WI38 (cell line): ENCODE measurements at regions not wholly inside any gene's neighbourhood (a gene's known extent, or its start where the extent isn't known, plus 50 kb on each side); places are given as distances from the start of the nearest gene placed in this dataset.
A peak's percentile ranks its signal among the peaks of the same experiment; 100 is the strongest.
"Not testable (repeated sequence)": the region's sequence is repeated elsewhere in the genome, so short reads cannot be mapped to it uniquely, and the experiment has no call there.

ENCODE experiments used
- H3K4me3 ChIP-seq: 2 replicates; pipeline ENCODE4 v1.5.1; 2011; ENCODE audit warnings: low read depth, mild to moderate bottlenecking, control low read depth, low read length
- TF ChIP-seq, protein P1 (sequence below): IDR thresholded peaks from 2 replicates; pipeline ENCODE4 v1.5.1; 2012; ENCODE audit warnings: low read depth, mild to moderate bottlenecking, control low read depth, low read length

DNA sequence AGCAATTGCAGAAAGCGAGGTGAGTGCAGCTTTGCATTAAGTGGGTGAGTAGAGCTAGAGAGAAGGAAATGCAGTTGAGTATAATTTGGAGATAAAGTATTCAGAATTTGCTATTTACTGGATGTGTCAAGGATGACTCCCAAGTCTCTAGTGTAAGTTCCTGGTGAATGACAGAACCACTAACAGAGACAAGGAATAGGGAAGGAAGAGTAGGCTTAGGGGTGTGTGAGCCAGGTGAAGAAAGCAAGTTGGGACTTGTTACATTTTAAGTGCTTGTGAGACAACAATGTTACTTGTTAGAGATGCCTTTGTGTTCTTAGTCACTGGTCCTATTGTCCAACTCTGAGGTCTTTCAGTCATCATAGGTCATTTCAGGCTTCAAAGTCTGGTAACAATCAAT, 70.8 kb downstream of the TBC1D26 start:
- not testable (repeated sequence) for H3K4me3 ChIP-seq

DNA sequence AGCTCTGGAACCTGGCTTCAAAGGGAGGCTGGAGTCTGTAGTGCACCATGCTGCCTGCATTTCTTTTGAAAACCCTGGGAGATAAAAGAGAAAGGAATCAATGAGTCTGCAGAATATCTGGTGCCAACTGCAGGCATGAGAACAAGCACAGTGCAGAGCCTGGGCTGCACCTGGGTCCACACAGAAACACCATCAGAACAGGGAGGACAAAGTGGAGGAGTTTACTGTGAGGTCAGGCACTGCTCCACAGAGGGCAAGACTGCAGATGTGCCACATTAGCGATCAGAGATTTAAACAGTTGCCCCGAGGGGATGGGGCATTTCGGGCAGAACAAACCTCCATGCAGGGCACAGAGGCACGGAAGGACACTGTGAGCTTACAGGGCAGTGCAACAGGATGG, 74.7 kb downstream of the TBC1D26 start:
- not testable (repeated sequence) for H3K4me3 ChIP-seq

DNA sequence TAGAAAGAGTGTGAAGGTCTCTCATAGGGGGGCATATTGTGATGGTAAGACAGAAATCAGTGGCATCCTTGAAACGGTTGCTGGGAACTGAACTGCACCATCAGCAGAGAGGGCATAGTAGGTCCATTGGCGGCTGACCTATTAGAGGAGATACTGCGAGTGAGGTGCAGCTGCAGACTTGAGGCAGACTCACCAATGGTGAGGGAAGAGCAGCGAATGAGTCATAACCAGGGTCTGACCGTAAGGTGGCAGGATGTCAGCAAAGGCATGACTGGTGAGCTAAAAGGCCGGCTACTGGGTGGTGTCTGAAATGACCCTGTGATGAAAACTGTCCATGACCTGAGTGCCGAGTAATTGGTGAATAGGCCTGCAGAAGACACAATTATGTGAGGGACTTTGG, 81.3 kb downstream of the TBC1D26 start:
- not testable (repeated sequence) for H3K4me3 ChIP-seq

DNA sequence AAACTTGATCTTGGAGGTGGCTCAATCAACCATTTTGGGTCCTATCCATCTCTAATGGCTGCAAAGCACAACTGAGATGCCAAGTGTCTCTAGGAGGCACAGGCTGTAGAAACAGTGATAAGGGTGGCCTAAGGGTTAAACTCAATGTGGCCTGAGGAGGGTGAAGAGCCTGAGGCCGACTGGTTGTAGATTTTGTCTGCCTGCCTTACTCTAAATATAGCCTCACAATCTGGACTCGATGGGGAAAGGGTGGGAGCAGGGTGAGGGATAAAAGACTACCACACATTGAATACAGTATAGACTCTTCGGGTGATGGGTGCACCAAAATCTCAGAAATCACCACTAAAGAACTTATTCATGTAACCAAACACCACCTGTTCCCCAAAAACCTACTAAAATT, 81.9 kb downstream of the TBC1D26 start:
- H3K4me3 ChIP-seq: not testable (repeated sequence)

DNA sequence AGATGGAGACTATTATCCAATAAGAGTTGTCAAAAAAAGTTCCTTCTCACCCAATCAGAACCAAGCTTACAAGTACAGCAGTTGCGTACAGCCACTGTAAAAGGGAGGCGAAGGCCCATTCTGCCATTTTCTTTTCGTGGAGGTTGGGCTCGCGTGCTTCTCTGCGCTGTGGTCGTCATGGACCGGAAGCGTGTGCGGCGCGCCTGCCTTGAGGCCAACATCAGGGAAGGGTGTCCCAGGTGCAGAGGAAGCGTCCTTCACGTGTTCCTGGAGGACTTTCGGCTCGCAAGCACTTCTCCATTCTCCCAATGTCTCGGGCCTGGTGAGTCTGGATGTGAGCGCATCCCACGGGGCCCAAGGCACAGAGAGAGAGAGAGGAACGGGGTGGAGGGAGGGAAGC, 85.8 kb downstream of the TBC1D26 start:
- H3K4me3 ChIP-seq: not testable (repeated sequence)

DNA sequence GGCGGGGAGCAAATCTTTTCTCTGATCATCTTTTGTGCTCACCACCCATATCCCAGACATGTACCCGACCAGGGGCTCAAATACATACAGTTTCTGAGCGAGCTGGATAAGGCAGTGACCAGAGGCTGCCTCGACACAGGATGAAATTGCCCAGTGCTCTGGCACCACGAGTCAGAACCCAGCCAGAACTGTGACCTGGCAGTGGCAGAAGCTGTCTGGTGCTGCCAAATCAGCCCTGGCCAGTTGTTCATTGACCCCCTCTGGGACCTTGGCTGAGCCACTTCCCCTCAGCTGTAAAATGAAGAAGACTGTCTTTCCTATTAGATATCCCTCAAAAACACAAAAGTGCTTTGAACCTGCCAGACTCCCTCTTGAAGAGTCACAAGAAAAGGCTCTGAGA, 90.2 kb downstream of the TBC1D26 start:
- H3K4me3 ChIP-seq: not testable (repeated sequence)

DNA sequence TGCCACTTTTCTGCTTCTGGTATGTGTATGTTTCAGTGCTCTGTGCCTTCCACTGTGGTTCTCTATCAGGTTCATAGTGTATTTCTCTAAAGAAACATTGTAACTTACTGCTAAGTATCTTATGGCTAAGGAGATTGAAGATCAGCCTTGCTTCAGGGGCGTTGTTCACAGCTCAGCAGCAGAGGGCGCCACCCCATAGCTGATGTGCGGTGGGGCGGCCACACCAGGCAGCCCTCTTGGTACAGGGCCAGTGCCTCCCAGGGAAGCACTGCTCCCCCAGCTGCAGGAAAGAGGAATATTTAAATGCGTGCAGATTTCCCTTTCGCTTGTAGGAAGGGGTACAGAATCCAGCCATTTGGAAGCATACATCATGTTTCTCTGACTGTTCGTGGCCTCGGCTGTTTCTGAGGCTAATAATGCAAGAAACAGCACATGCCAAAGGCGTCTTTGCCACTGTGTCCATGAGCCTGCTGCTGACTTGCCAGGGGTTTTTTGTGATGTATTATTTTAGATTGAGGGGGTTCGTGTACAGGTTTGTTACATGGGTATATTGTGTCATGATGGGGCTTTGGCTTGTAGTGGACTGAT, 96.7 kb downstream of the TBC1D26 start:
- not testable (repeated sequence) for H3K4me3 ChIP-seq
- TF ChIP-seq, protein P1, sequence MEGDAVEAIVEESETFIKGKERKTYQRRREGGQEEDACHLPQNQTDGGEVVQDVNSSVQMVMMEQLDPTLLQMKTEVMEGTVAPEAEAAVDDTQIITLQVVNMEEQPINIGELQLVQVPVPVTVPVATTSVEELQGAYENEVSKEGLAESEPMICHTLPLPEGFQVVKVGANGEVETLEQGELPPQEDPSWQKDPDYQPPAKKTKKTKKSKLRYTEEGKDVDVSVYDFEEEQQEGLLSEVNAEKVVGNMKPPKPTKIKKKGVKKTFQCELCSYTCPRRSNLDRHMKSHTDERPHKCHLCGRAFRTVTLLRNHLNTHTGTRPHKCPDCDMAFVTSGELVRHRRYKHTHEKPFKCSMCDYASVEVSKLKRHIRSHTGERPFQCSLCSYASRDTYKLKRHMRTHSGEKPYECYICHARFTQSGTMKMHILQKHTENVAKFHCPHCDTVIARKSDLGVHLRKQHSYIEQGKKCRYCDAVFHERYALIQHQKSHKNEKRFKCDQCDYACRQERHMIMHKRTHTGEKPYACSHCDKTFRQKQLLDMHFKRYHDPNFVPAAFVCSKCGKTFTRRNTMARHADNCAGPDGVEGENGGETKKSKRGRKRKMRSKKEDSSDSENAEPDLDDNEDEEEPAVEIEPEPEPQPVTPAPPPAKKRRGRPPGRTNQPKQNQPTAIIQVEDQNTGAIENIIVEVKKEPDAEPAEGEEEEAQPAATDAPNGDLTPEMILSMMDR: peak; percentile 54

DNA sequence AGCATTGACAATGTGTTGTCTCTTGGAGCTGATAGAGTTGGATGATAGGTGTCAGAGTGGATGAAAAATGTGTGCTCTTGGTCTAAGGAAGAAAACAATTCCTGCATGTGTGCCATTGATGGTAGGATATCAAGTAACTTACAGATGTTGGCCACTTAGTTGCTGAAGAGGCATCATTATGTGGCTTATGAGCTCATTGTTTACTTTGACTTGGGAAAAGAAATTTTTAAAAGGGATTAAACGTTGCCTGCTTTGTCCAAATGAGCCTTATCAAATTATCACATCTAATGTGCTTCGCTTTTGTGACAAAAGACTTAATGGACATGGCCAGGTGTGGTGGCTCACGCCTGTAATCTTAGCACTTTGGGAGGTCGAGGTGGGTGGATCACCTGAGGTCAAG, 98.1 kb downstream of the TBC1D26 start:
- not testable (repeated sequence) for H3K4me3 ChIP-seq

DNA sequence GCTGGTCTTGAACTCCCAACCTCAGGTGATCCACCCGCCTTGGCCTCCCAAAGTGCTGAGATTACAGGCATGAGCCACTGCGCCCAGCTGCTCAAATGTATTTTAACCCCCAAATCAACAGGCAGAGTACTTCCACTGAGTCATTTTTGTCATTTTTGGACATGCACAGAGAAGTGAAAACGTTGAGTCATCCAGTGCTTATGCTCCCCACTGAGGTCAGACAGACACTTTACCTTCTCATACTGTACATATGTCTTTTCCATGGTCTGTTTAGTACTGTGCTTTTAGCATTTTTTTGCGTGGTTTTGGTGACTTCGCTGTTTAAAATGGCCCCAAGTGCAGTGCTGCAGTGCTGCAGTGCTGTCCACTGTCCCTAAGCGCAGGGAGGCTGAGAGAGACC, 99.1 kb downstream of the TBC1D26 start:
- not testable (repeated sequence) for H3K4me3 ChIP-seq

DNA sequence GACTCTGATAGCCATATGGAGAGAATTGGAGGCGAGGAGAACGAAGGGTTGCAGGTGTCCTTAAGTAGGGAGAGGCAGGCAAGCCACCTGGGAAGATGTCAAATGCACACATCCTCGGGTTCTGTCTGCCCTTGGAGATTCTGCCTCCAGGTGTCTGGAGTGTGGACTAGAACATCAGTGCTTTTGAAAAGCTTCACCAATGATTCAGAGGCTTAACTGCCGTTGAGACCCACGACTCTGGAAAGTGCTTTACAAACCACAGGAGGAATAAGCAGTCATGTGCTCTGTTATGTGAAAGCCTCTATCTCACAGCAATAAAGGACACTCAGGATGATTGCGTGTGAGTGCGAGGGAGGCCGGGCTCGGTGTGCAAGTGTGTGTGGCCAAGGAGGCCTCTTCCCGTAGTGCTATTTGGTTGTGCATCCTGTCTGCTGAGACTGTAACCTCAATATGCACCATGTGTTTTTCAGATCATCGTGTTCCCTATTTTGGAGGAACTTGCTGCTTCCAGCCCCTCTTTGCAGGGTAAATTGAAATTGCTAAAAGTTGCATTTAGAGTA, 100.9 kb downstream of the TBC1D26 start:
- H3K4me3 ChIP-seq: not testable (repeated sequence)

DNA sequence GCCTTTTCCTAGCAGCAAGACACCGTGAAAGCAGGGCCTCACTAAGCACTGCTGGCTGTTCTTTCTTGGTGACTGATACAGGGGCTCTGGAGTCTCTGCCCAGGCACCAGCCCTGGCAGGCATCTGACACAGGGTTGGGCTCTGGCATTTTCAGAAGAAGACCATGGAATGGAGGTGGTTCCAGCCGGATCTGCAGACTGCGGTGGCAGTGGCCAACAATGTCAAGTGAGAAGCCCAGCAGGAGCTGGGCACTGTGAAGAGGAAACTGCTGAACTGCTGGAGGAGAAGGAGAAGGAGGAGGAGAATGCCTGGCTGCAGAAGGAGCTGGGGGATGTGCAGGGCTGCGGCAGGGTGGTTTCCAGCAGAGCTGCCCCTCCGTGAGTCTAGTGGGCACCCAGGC, 101.8 kb downstream of the TBC1D26 start:
- not testable (repeated sequence) for H3K4me3 ChIP-seq

DNA sequence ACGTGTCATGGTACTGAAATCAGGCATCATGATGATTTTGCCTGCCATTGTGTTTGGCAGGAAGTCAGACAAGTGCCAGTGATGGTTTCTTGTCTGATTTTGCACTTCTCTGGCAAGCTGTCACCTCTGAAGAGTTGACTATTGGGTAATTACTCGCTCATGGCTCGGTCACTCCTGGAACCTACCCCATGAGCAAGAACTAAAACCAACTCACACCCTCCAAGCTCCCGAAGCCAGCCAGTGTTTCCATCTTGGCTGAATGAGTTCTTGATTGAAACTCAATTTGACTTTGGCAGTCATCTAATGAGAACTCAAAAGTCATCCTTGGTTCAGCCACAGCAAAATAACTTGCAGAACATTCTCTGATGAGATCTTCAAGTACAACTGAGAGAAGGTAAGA, 103.4 kb downstream of the TBC1D26 start:
- not testable (repeated sequence) for H3K4me3 ChIP-seq

DNA sequence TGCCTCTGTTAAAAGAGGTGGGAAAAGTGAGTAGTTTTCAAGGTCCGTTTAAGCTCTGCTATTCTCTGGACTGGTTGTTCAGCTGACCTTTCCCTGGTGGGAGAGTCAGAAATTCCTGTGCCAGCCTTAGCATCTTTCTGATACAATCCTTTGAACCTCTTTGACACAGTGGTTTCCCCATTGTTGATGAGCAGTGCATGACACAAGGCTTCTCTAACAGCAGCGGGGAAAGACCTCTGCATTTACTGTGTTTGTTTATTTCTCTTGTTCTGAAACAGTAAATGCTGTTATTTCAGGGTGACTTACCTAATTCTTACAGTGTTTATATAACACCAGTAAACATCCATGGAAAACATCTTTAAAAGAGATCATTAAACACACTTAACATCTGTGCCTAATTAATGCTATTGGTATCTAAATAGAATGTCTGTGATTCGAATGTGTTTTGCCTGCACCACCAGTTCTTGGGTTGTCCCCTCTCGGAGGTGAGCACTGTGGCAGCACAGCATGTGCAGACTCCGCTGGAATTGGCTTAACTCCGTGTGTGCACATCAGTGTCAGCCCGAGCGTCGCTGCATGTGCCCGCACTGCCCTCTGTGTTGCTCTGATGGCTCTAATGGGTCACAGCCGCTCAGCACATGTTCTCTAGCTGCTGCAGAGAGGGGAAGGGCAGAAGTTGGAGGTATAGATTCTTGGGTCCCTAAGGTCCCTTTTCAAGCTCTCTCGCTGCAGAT, 104.3 kb downstream of the TBC1D26 start:
- H3K4me3 ChIP-seq: not testable (repeated sequence)

DNA sequence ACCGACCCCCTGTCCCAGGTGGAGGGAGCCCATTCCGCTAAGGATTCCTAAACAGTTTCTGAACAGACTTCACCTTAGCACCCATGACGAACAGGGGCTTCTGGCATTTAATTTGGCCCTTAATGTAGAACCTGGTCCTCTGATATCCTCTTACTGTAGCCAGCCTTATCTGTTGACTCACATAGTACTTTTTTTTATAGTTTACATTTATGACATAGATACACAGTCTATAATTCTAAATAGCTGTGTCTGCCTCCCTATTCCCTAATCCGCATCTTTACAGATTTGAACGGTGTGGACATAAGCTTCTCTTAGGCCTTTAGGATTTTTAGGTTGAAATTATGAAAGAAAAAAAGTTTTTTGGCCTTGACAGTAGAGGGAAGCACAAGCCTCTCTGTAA, 104.9 kb downstream of the TBC1D26 start:
- not testable (repeated sequence) for H3K4me3 ChIP-seq

DNA sequence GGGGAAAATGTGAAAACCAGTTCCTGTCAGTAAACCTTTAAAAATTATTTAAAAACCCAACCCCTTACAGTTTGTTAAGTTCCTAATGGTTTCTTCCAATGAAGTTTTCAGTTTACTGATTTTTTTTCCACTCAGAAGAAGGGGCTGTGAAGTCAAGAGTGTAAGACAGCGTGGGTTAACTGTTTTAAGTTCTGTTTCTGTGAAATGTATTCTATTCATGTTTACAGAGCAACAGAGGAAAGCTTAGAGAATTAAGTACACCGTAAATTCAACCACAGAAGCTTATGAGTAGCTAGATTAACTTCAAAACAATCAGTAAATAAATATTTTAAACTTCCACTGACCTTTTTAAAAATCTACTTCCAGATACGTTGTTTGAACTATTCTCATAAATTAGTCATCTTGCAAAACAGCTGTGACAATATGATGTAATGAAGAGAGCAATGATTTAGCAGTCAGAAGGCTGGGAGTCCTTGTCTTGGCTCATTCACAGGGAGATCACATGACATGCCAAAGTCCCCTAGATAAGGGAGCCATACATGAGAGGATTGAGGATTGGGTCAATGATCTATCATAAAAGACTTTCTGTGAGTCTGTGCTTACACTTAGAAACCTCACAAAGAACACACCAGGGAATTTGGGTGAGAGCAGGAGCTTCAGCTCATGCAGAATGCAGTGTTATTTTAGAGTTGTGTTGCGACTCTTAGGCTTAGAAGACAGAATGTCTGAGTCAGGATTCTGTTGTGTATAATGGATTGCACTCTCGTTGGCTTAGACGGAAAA, 97.3 kb upstream of the ADORA2B start:
- H3K4me3 ChIP-seq: not testable (repeated sequence)
